GM08714 (cell line): ENCODE measurements at regions not wholly inside any gene's neighbourhood (a gene's known extent, or its start where the extent isn't known, plus 50 kb on each side); places are given as distances from the start of the nearest gene placed in this dataset.

Experiments
- H3K4me3 ChIP-seq: fragments of 200-500 bp; sonication (Bioruptor generic); 2 replicates; pipeline ENCODE4 v1.5.1; 2014; ENCODE audit warnings: mild to moderate bottlenecking, low read length, inconsistent platforms
- ZNF274 ChIP-seq: IDR thresholded peaks from 2 replicates; pipeline ENCODE4 v1.6.1; 2012; ENCODE audit warnings: mild to moderate bottlenecking, low read depth, low read length

DNA sequence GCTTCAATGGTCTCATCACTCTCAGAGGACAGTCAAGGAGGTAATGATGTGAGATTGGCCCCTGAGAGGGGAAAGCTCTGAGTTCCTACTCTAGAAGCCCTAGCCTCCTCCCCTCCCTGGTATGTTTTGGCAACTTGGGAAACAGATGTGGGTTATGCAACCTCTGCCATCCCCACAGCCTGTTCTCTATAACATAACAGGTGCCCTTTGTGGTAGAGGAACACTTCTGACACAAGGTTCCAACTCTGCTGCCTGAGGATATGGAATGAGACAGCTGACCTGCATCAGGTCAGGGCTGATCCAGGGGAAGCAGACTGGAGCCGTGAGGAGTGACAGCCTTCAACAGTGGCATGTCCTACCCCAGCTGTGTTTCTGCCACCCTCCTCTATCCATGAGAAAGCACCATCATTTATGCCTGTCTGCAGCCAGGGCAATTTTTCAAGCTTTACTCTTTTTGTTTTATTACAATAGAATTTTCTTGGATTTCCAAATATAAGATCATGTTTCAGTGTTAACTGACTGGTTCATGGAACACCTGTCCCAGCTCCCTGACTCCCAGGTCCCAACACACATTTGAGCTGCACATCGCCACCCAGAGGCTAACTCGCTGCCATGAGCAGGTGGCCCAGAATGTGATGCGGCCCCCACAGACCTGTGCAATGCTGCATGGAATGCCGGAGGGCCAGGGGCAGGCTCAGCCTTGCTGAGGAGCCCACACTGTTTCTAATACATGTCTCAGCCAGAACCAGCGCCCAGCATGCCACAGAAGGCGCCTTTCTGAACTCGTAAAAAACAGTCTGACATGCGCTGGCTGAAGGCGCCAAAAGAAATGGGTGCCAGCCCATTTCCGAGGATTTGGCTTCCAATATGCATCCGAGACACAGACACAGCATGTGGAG, 124.8 kb upstream of the CHST15 start:
- TF ChIP-seq ZNF274: no peak
- no peak overlapping the region for H3K4me3 ChIP-seq

DNA sequence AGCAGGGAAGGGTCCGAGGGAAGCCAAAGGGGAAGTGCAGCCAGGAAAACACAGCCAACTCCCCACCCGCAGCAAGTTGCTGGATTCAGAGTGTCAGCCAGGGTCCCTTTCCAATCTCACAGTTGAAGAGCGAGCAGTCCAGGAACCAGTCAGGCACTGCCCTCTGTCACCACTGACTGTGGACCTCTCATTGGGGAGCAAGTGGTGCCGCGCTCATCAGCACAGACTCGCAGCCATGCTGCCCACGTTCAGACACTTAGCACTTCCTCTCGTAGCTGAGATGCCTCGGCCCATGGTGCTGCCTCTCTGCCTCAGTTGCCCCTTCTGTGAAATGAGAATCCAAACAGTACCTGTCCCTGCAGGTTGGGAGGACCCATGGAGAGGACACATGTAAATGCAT, 123.6 kb upstream of the CHST15 start:
- no peak overlapping the region for H3K4me3 ChIP-seq
- no peak for TF ChIP-seq ZNF274

DNA sequence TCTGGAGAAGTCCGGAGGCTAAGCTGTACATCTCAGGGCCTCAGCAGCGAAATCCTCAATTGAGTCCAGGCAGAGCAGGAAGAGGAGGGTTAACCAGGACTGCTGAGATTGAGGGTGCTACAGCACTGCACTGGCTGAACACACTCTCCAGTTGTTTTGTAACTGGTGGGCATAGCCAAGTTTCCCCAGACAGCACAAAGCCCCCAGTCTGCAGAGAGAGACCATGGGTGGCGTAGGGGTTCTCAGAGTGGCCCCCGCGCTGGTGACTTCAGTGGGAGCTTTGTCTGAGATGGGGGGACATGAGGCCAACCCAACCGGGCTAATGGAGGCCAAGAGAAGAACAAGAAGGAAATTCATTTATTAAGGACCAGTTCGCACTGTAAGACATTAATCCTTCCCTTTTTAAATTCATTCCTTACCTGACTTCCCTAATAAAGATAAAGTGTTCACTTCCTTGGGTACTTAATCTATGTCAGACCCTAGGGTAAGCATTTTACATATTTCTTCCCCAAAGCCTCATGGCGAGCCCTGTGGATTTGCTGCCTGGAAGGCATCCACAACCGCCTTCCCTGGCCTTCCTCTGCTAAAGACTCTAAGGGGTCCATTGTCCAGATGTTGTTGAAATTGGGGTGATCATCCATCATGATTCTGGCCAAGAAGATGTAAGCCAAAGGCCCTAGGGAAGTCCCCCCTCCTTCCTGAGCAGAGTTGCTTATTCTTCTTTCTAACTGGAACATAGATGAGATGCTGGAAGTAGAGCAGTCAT, 121.4 kb upstream of the CHST15 start:
- no peak overlapping the region for H3K4me3 ChIP-seq
- no peak for TF ChIP-seq ZNF274

DNA sequence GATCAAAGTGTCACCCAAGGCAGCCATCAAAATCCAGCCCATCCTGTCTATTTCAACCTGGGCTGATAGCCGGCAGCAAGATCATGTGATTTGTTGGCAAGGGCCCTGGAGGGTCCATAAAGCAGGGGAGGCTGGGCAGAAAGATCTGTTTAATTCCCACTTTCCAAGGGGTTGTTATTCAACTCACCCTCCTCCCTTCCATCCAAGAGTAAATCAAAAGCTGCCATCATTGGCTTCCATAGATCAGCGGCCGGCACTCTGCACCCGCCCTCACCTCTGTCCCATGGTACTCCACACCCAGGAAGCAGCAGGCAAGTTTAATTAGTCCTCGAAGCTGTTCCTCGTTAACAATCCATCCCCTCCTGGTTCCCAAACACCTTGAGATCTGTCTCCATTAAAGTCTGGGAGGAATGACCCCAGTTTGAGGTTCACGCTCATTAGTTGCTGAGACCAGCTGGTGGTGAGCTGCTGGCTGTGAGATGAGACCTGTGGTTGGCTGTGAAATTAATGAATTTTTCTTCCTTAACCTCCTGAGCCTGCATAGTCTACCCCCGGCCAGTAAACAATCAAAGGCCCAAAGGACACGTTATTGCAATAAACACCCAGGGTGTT, 120.6 kb upstream of the CHST15 start:
- no peak for TF ChIP-seq ZNF274
- H3K4me3 ChIP-seq: no peak overlapping the region

DNA sequence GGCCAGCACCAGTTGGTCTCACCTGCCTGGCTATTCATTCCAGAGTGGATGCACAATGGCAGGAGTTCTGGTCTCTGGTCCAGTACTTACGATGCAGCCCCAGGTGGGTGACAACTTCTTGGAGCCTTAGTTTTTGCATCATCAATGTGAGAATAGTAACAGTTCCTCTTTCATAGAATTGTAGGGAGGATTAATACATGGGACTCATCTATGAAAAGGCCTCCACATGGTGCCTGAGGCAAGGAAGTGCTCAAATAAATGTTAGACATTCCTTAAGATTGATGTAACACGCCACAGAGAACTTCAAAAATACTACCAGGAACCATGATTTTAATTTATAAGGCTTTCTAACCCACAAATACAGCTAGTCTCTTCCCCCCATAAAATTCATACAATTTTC, 120.1 kb upstream of the CHST15 start:
- no peak for TF ChIP-seq ZNF274
- no peak overlapping the region for H3K4me3 ChIP-seq

DNA sequence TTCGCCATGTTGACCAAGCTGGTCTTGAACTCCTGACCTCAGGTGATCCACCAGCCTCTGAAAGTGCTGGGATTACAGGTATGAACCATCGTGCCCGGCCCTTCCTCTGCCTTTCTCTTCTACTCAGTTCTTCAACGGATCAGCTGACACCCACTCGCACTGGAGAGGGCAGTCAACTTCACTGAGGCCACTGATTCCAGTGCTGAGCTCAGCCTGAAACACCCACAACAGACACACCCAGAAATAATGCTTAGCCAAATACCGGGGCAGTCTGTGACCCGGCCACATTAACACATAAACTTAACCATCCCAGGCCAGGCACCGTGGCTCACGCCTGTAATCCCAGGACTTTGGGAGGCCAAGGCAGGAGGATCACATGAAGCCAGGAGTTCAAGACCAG, 119.3 kb upstream of the CHST15 start:
- H3K4me3 ChIP-seq: no peak overlapping the region
- no peak for TF ChIP-seq ZNF274

DNA sequence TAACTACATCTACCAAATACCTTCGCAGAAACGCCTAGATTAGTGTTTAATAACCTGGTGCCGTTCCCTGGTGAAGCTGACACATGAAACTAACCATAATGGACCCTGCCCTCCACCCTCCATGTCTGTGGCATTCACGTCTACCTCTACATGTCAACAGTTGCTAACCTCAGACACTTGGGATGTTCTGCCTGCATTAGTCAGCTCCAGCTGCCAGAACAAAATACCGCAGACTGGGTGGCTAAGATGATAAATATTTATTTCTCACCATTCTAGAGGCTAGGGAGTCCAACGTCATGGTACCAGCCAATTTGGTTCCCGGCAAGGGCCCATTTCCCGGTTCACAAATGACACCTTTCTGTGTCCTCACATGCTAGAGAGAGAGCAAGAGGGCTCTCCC, 118.5 kb upstream of the CHST15 start:
- no peak for TF ChIP-seq ZNF274
- no peak overlapping the region for H3K4me3 ChIP-seq

DNA sequence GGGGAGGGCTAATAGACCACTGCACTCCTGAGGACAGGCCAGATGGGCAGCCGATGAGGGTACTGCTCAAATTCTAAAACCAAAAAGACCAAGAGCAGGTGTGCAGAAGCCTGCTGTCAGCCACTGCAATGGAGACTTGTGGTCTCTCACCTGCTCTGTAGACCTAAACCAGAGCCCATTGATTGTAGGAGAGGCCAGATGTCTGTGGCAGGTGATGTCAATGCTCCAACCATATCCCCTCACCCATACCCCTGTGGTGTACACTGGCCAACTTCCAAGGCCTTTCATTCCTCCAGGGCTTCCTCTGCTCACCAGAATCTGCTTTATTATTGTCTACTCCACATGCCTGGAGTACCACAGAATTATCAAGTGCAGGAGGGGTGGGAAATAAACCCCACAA, 116.9 kb upstream of the CHST15 start:
- H3K4me3 ChIP-seq: no peak overlapping the region
- no peak for TF ChIP-seq ZNF274

DNA sequence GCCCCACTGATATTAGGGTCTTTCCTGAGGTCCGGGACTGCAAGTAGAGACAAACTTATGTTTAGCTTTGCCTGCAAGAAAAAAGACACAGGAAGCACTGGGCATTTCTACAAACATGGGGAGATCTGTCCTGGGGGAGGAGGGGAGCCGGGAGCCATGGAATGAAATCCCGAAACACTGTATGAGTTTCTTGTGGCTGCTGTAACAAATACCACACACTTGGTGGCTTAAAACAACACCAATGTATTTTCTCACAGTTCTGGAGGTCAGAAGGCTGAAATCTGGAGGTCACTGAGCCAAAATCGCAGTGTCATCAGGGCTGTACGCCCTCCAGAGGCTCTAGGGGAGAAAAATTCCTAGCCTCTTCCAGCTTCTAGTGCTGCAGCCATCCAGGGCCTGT, 114.0 kb upstream of the CHST15 start:
- no peak overlapping the region for H3K4me3 ChIP-seq
- no peak for TF ChIP-seq ZNF274

DNA sequence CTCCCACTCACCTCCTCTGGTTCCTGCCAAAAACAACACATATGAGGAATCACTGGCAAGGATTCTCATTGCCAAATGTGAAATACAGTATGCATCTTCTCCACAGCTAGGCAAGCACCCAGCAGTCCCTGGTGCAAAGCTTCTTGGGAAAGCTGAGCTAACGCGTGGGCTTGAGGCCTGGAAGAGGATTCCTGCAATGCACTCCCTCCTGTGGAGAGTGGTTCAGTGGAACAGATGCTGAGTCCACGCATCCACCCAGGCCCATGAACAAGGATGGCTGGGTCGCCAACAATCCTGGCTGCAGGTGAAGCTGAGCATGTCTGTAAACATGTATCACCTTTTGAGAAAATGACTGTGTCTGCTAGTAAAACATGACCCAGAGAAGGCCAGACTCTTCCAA, 113.2 kb upstream of the CHST15 start:
- H3K4me3 ChIP-seq: no peak overlapping the region
- no peak for TF ChIP-seq ZNF274

DNA sequence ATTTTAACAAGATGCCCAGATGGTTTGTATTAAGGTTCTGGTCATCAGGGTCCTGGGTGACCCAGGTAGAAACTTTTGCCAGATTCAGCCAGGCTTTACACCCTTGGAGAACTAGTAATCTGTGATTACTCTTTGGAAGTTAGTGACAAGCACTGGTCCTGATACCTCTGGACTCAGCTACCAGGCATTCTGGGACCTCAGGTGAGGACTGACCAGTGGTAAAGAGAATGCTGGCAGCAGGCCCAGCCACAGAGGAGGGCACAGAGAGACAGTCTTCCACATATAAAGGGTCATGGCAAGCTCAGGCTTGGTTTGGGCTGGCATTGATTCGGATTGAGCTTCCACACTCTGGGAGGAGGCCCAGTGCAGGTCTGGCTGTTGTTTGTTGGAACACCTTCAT, 112.0 kb upstream of the CHST15 start:
- H3K4me3 ChIP-seq: no peak overlapping the region
- no peak for TF ChIP-seq ZNF274

DNA sequence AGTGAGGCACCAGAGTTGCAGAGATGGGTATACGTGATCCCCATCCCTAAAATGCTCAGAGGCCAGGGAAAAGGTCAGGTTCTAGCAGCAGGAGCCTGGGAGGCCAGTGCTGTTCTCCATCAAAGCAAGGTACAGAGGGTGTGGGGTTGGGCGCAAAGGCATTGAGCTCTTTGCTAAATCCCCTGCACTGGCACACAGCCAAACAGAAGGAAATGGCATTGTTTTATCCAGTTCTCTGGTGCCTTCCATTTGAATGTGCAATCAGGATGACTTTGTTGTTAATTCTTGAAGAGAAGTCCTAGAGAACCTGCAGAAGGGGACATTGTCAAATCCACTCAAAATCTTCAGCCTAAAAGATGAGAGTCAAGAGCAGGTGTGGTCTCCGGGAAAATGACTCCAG, 111.3 kb upstream of the CHST15 start:
- H3K4me3 ChIP-seq: no peak overlapping the region
- no peak for TF ChIP-seq ZNF274

DNA sequence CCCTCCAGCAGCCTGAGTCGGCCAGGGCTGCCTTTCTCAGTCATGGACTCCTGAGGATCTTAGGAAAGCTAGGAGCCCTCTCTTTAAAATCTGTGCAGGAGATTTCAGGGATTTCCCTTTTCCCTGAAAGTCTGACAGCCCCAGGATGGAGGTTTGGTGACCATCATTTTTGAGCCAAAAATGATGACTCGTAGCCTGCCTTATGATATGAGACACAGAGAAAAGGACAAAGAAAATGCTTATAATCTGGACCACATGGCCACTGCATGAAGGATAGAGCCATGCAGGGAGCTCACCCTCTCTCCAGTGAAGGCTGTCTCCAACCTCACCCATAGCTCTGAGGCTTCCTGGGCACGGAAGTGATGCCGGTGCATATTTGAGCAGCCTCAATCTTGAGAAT, 106.6 kb upstream of the CHST15 start:
- no peak overlapping the region for H3K4me3 ChIP-seq
- TF ChIP-seq ZNF274: no peak

DNA sequence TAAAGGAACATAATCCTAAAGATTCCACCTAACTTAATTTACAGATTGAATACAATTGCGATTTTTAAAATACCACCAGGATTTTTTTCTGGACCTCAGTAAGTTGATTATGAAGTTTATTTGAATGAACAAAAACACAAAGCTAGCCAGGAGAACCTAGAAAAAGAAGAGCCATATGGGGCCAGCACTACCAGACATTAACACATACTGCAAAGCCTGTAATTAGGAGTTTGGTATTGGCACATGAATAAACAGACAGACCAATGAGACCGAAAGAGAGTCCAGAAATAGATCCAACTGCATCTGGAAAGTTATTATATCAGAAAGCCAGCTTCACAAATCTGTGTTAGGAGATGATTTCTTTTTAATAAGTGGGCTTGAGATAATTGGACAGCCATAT, 105.5 kb upstream of the CHST15 start:
- no peak overlapping the region for H3K4me3 ChIP-seq
- TF ChIP-seq ZNF274: no peak

DNA sequence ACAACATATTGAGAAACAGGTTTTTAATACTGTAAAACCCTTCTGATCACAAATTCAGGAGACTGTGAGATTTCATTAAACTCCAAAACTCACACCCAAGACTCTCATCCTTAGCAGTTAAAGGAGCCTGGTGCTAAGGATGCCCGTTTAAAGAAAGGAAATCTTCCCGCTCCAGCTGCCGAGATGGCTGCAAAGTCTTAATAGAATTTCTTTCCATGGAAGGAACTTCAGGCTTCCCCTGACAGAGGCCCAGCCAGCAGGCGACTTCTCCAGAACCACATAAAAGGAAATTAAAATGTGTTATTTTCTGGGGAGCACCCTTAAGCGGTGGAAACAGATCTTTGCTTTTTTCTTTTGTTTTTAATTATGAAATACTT, 104.7 kb upstream of the CHST15 start:
- no peak for TF ChIP-seq ZNF274
- no peak overlapping the region for H3K4me3 ChIP-seq
